ENCODE measurements at regions not wholly inside any gene's neighbourhood (a gene's known extent, or its start where the extent isn't known, plus 50 kb on each side); places are given as distances from the start of the nearest gene placed in this dataset.

DNA sequence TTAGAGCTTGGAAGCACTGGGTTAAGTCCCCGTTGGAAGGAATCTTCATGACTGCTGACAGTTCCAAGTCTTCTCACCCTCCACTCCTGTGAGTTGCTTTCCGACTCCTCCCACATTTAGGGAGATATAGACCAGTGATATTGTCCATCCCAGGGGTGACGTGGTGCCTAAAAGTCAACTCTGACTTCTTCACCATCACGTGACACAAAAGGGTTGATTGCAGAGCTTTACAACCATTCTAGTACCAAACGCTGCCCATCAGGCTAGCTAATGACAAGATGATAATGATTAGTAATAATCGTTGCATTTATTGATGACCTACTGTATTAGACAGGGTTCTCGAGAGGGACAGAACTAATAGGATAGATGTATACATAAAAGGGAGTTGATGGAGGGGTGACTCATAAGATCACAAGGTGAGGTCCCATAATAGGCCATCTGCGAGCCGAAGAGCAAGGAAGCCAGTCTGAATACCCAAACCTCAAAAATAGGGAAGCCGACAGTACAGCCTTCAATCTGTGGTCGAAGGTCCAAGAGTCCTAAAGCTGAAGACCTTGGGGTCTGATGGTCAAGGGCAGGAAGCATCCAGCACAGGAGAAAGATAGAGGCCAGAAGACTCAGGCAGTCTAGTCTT, 85.3 kb upstream of the CARD11 start:
- no peaks in the 10 kb centered on the region for H3K36me3 ChIP-seq
- intact Hi-C loops (cut with DNase I), result loop anchor here in 1 of 10 donors (10.0 kb wide), 1 partner anchor 626 kb away; no protein-coding TSS in a partner anchor
- H3K9me3 ChIP-seq, result peaks cover 0 to 10% (median 0%) of the 10 kb centered on the region in 11 donors
- WGBS, 2 donors, result 72 to 75% methylated on average over 11 of the region's 11 CpGs
- no peak overlapping the region for H3K27ac ChIP-seq
- H3K27me3 ChIP-seq, result peaks cover 0 to 8% (median 0%) of the 10 kb centered on the region in 7 donors
- no peaks in the 10 kb centered on the region for H3K4me1 ChIP-seq
- TF ChIP-seq CTCF (IDR thresholded peaks at IDR 0.05), result no peak
- ATAC-seq, result no peak
- no peak overlapping the region for H3K4me3 ChIP-seq
- no peak for DNase-seq

GRCh38 chr7:3133811-3134385, 90.2 kb upstream of the CARD11 start:
- H3K27ac ChIP-seq, result no peak overlapping the region
- intact Hi-C loops (cut with DNase I), result no loop called here
- H3K9me3 ChIP-seq, result peaks cover 0 to 11% (median 0%) of the 10 kb centered on the region in 11 donors
- no peak overlapping the region for H3K4me3 ChIP-seq
- TF ChIP-seq CTCF (IDR thresholded peaks at IDR 0.05), result no peak
- H3K36me3 ChIP-seq, result no peaks in the 10 kb centered on the region
- DNase-seq (no peak), ATAC-seq (no peak)
- peaks cover 0 to 15% (median 0%) of the 10 kb centered on the region in 7 donors for H3K27me3 ChIP-seq
- no peaks in the 10 kb centered on the region for H3K4me1 ChIP-seq
- 69 to 76% methylated on average over 8 of the region's 8 CpGs for WGBS, 2 donors

GRCh38 chr7:3134745-3135144, 91.1 kb upstream of the CARD11 start:
- Histone ChIP-seq H3K27me3 (peaks cover 0 to 9% (median 0%) of the 10 kb centered on the region in 7 donors), H3K4me3 (no peak overlapping the region), H3K36me3 (no peaks in the 10 kb centered on the region), H3K27ac (no peak overlapping the region), H3K4me1 (no peaks in the 10 kb centered on the region), H3K9me3 (peaks cover 0 to 11% (median 0%) of the 10 kb centered on the region in 11 donors)
- DNase-seq (no peak), ATAC-seq (no peak)
- intact Hi-C loops (cut with DNase I), result no loop called here
- 83 to 91% methylated on average over 6 of the region's 6 CpGs for WGBS, 2 donors
- no peak for TF ChIP-seq CTCF (IDR thresholded peaks at IDR 0.05)

DNA sequence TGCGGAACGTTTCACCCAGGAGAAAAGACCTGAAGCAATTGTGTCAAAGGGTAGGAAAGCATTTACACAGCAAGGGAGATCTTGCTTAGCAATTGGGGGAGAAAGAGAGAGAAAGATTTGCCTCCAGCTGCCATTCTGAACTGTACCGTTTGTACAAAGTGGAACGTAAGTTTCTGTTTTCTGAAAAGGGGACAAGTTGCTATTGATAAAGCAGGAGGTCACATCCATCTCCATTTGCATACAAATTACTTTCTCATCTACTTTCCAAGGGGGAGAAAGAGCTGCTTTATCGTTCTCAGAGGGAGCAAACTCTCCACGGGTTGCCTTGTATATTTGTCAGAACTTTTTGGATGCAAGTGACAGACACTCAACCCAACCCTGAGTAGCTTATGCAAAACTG, 92.0 kb upstream of the CARD11 start:
- no peaks in the 10 kb centered on the region for H3K4me1 ChIP-seq
- no peak overlapping the region for H3K27ac ChIP-seq
- ATAC-seq (no peak), DNase-seq (no peak)
- peaks cover 0 to 11% (median 0%) of the 10 kb centered on the region in 11 donors for H3K9me3 ChIP-seq
- TF ChIP-seq CTCF (IDR thresholded peaks at IDR 0.05), result no peak
- H3K4me3 ChIP-seq, result no peak overlapping the region
- intact Hi-C loops (cut with DNase I), result no loop called here
- WGBS, 2 donors, result 71 to 74% methylated on average over 6 of the region's 6 CpGs
- peaks cover 0 to 9% (median 0%) of the 10 kb centered on the region in 7 donors for H3K27me3 ChIP-seq
- no peaks in the 10 kb centered on the region for H3K36me3 ChIP-seq
